Loucy (cell line): ENCODE measurements at regions not wholly inside any gene's neighbourhood (a gene's known extent, or its start where the extent isn't known, plus 50 kb on each side); places are given as distances from the start of the nearest gene placed in this dataset.

Experiments used
- H2AFZ ChIP-seq: fragments of 200-600 bp; sonication (generic); 2 replicates; pipeline ENCODE4 v1.6.0; 2016; ENCODE audit warnings: antibody characterized with exemption, mild to moderate bottlenecking, low read length, moderate library complexity
- H3F3A ChIP-seq: fragments of 200-600 bp; 2 replicates; pipeline ENCODE4 v1.6.0; 2016; ENCODE audit warnings: antibody characterized with exemption, low read depth, mild to moderate bottlenecking
- H3K27me3 ChIP-seq: fragments of 200-600 bp; sonication (generic); 2 replicates; pipeline ENCODE4 v1.6.1; 2014; ENCODE audit warnings: low read length, mild to moderate bottlenecking; ENCODE audit not compliant: insufficient read depth, poor library complexity, severe bottlenecking
- H3K36me3 ChIP-seq: fragments of 200-600 bp; sonication (generic); 2 replicates; pipeline ENCODE4 v1.6.1; 2016; ENCODE audit warnings: low read length; ENCODE audit not compliant: insufficient read depth
- H3K4me1 ChIP-seq: fragments of 200-600 bp; sonication (generic); 2 replicates; pipeline ENCODE4 v1.5.1; 2014; ENCODE audit warnings: low read length, mild to moderate bottlenecking; ENCODE audit not compliant: insufficient read depth, poor library complexity, severe bottlenecking
- H3K4me2 ChIP-seq: fragments of 200-600 bp; sonication (generic); 2 replicates; pipeline ENCODE4 v1.6.0; 2014; ENCODE audit warnings: antibody characterized with exemption, low read length, low read depth, mild to moderate bottlenecking; ENCODE audit not compliant: poor library complexity, severe bottlenecking
- H3K4me3 ChIP-seq: fragments of 200-600 bp; sonication (generic); 2 replicates; pipeline ENCODE4 v1.5.1; 2014; ENCODE audit warnings: low read length, mild to moderate bottlenecking, mixed read lengths; ENCODE audit not compliant: poor library complexity, severe bottlenecking
- H3K79me2 ChIP-seq: fragments of 200-600 bp; sonication (generic); 2 replicates; pipeline ENCODE4 v1.6.1; 2014; ENCODE audit warnings: low read length; ENCODE audit not compliant: insufficient read depth
- H3K9ac ChIP-seq: fragments of 200-600 bp; sonication (generic); 2 replicates; pipeline ENCODE4 v1.6.0; 2014; ENCODE audit warnings: mild to moderate bottlenecking, low read depth, low read length, moderate library complexity; ENCODE audit not compliant: poor library complexity, severe bottlenecking
- H3K9me2 ChIP-seq: fragments of 200-600 bp; sonication (generic); replicated peaks from 2 replicates; pipeline ENCODE4 v1.6.1; 2016; ENCODE audit warnings: low read depth, low read length, mixed read lengths
- H3K9me3 ChIP-seq: fragments of 200-600 bp; sonication (generic); 2 replicates; pipeline ENCODE4 v1.6.1; 2014; ENCODE audit warnings: mild to moderate bottlenecking, antibody characterized with exemption, low read length, low read depth; ENCODE audit not compliant: insufficient read depth
- H4K20me1 ChIP-seq: fragments of 200-600 bp; sonication (generic); 2 replicates; pipeline ENCODE4 v1.6.0; 2014; ENCODE audit warnings: antibody characterized with exemption, low read length, mild to moderate bottlenecking; ENCODE audit not compliant: insufficient read depth, poor library complexity, severe bottlenecking
- CTCF ChIP-seq: fragments of 200-600 bp; sonication (generic); conservative IDR thresholded peaks from 2 replicates; pipeline ENCODE4 v1.5.1; 2014; ENCODE audit warnings: mild to moderate bottlenecking, antibody characterized with exemption, low read length
- EZH2phosphoT487 ChIP-seq: fragments of 200-600 bp; IDR thresholded peaks from 2 replicates; pipeline ENCODE4 v1.6.1; 2018; ENCODE audit warnings: antibody characterized with exemption, mild to moderate bottlenecking, moderate library complexity, borderline replicate concordance

GRCh38 chr3:145006271-145006670, 1034.6 kb downstream of the DIPK2A start:
- H3K9ac ChIP-seq = no peak overlapping the region
- H3K4me3 ChIP-seq = no peak overlapping the region
- H3K79me2 ChIP-seq = no peaks in the 10 kb centered on the region
- no peaks in the 10 kb centered on the region for H3K36me3 ChIP-seq
- H2AFZ ChIP-seq = no peak overlapping the region
- no peaks in the 10 kb centered on the region for H3K9me2 ChIP-seq
- H3K9me3 ChIP-seq = no peaks in the 10 kb centered on the region
- H3F3A ChIP-seq = no peaks in the 10 kb centered on the region
- TF ChIP-seq EZH2phosphoT487 (no peak), CTCF (no peak)
- no peak overlapping the region for H3K4me2 ChIP-seq
- no peaks in the 10 kb centered on the region for H3K27me3 ChIP-seq
- H4K20me1 ChIP-seq = no peaks in the 10 kb centered on the region
- H3K4me1 ChIP-seq = no peaks in the 10 kb centered on the region

- Histone ChIP-seq H3K79me2 (no peaks in the 10 kb centered on the region), H3K36me3 (no peaks in the 10 kb centered on the region), H3K9ac (no peak overlapping the region), H3K27me3 (no peaks in the 10 kb centered on the region), H3F3A (no peaks in the 10 kb centered on the region), H3K9me3 (no peaks in the 10 kb centered on the region), H4K20me1 (no peaks in the 10 kb centered on the region), H3K4me2 (no peak overlapping the region), H3K9me2 (no peaks in the 10 kb centered on the region), H3K4me1 (no peaks in the 10 kb centered on the region), H2AFZ (no peak overlapping the region), H3K4me3 (no peak overlapping the region)
- TF ChIP-seq EZH2phosphoT487 (no peak), CTCF (no peak)
These were observed 1042.3 kb downstream of the DIPK2A start for GRCh38 chr3:145013931-145014330.

- no peaks in the 10 kb centered on the region for H3F3A ChIP-seq
- no peak overlapping the region for H3K9ac ChIP-seq
- H3K79me2 ChIP-seq = no peaks in the 10 kb centered on the region
- H4K20me1 ChIP-seq = no peaks in the 10 kb centered on the region
- H3K9me3 ChIP-seq = no peaks in the 10 kb centered on the region
- H3K36me3 ChIP-seq = no peaks in the 10 kb centered on the region
- H3K9me2 ChIP-seq = no peaks in the 10 kb centered on the region
- H3K4me3 ChIP-seq = no peak overlapping the region
- H3K4me2 ChIP-seq = no peak overlapping the region
- no peak overlapping the region for H2AFZ ChIP-seq
- no peak for TF ChIP-seq CTCF
- TF ChIP-seq EZH2phosphoT487 = no peak
- H3K27me3 ChIP-seq = no peaks in the 10 kb centered on the region
- H3K4me1 ChIP-seq = no peaks in the 10 kb centered on the region
These were observed 1043.6 kb downstream of the DIPK2A start for GRCh38 chr3:145015253-145015652.
